GM12878 (cell line): ENCODE measurements at regions not wholly inside any gene's neighbourhood (a gene's known extent, or its start where the extent isn't known, plus 50 kb on each side); places are given as distances from the start of the nearest gene placed in this dataset.

Experiments used
- ATAC-seq: fragments of 200-7000 bp; cut with Tn5 transposase; 3 replicates; pipeline ENCODE4 v1.9.1; 2020; ENCODE audit warnings: mild to moderate bottlenecking, moderate library complexity
- BruUV-seq: library from RNA; stranded (reverse); fragments of 400-500 nt; replicated peaks from 2 replicates; lab custom pipeline; 2021; lab: Mats Ljungman, UMichigan
- CTCF ChIA-PET: fragments of 300-600 bp; sonication (Branson Sonifier 250); formaldehyde crosslinking; extraction: SDS; loops from one replicate; lab custom pipeline; 2021; ENCODE audit warnings: inconsistent platforms; lab: Yijun Ruan, JAX
- POLR2A ChIA-PET: fragments of 350-600 bp; formaldehyde crosslinking; extraction: SDS; loops from one replicate; lab custom pipeline; 2021; ENCODE audit warnings: inconsistent platforms; lab: Charles Lee
- RAD21 ChIA-PET: fragments of 300-600 bp; sonication (Branson Sonifier 250); formaldehyde crosslinking; loops from one replicate; lab custom pipeline; 2023; ENCODE audit warnings: antibody characterized with exemption; ENCODE audit not compliant: unreplicated experiment; lab: Charles Lee
- SMC1A ChIA-PET: fragments of 300-600 bp; sonication (Branson Sonifier 250); formaldehyde crosslinking; loops from one replicate; lab custom pipeline; 2023; ENCODE audit not compliant: unreplicated experiment, uncharacterized antibody; lab: Charles Lee
- DNase-seq: peaks from one replicate; pipeline ENCODE4 v3.0.0-alpha.2; 2011; ENCODE audit warnings: low read depth, low spot score
- FAIRE-seq: peaks from 3 replicates; lab custom pipeline; 2011; peaks lifted over from hg19 to GRCh38; lab: Jason Lieb, UNC
- H2AFZ ChIP-seq: 2 replicates; pipeline ENCODE4 v1.6.0; 2011; ENCODE audit warnings: low read depth, low read length, control low read depth; ENCODE audit not compliant: control insufficient read depth
- H3K27ac ChIP-seq: 2 replicates; pipeline ENCODE4 v1.5.1; 2011; ENCODE audit warnings: control low read depth; ENCODE audit not compliant: control insufficient read depth, insufficient read depth
- H3K27me3 ChIP-seq, 2 experiments: replicated peaks in 1 of 2; 2 replicates each; pipeline versions ENCODE4 v1.6.0 to v1.6.1; 2011; ENCODE audit warnings: low read length in 1 of 2; ENCODE audit not compliant: control insufficient read depth in 2 of 2, insufficient read depth in 2 of 2
- H3K36me3 ChIP-seq, 2 experiments: 2 replicates each; pipeline ENCODE4 v1.5.1; 2011; ENCODE audit warnings: low read length in 1 of 2; ENCODE audit not compliant: control insufficient read depth in 2 of 2, insufficient read depth in 2 of 2
- H3K4me1 ChIP-seq: 2 replicates; pipeline ENCODE4 v1.6.1; 2011; ENCODE audit warnings: mild to moderate bottlenecking, low read length, moderate library complexity, mixed read lengths; ENCODE audit not compliant: control insufficient read depth, insufficient read depth
- H3K4me2 ChIP-seq: 2 replicates; pipeline ENCODE4 v1.6.0; 2011; ENCODE audit warnings: control low read depth; ENCODE audit not compliant: control insufficient read depth, insufficient read depth
- H3K4me3 ChIP-seq: fragments of 200-600 bp; sonication (generic); 2 replicates; pipeline ENCODE4 v1.5.1; 2016
- H3K79me2 ChIP-seq: 2 replicates; pipeline ENCODE4 v1.6.0; 2011; ENCODE audit warnings: low read length; ENCODE audit not compliant: control insufficient read depth, insufficient read depth
- H3K9ac ChIP-seq: 2 replicates; pipeline ENCODE4 v1.8.0; 2011; ENCODE audit warnings: low read length, control low read depth, mixed read lengths; ENCODE audit not compliant: control insufficient read depth, insufficient read depth
- H3K9me3 ChIP-seq: replicated peaks from 3 replicates; pipeline ENCODE4 v1.5.1; 2011; ENCODE audit warnings: mild to moderate bottlenecking, low read length; ENCODE audit not compliant: control insufficient read depth, insufficient read depth
- H4K20me1 ChIP-seq: 2 replicates; pipeline ENCODE4 v1.6.0; 2011; ENCODE audit not compliant: control insufficient read depth, insufficient read depth
- ATF2 ChIP-seq: IDR thresholded peaks from 2 replicates; pipeline ENCODE4 v1.6.1; 2012; ENCODE audit warnings: low read length, inconsistent platforms
- ATF7 ChIP-seq: fragments of 450-650 bp; IDR thresholded peaks from 2 replicates; pipeline ENCODE4 v1.6.1; 2016; ENCODE audit warnings: low read depth, mild to moderate bottlenecking
- CHD2 ChIP-seq: IDR thresholded peaks from 2 replicates; pipeline ENCODE4 v1.6.1; 2011; ENCODE audit warnings: low read depth, low read length, improper control_type of control experiment, borderline replicate concordance
- CTCF ChIP-seq, 3 experiments: IDR thresholded peaks in 2 of 3; conservative IDR thresholded peaks in 1 of 3; 2 replicates each; pipeline ENCODE4 v1.5.1; 2011; ENCODE audit warnings: low read depth in 3 of 3, low read length in 3 of 3, mild to moderate bottlenecking in 3 of 3, control low read depth in 2 of 3, moderate library complexity in 2 of 3, inconsistent platforms in 1 of 3, mixed read lengths in 1 of 3; ENCODE audit not compliant: control insufficient read depth in 2 of 3, insufficient read depth in 1 of 3; ENCODE audit errors: extremely low read depth in 1 of 3
- KLF5 ChIP-seq: fragments of 450-650 bp; IDR thresholded peaks from 2 replicates; pipeline ENCODE4 v1.6.1; 2014; ENCODE audit warnings: mild to moderate bottlenecking; ENCODE audit not compliant: partially characterized antibody
- MTA3 ChIP-seq: IDR thresholded peaks from 2 replicates; pipeline ENCODE4 v1.6.1; 2012; ENCODE audit warnings: low read length, inconsistent platforms, borderline replicate concordance
- MXI1 ChIP-seq: fragments of 150-350 bp; IDR thresholded peaks from 2 replicates; pipeline ENCODE4 v1.6.1; 2011; ENCODE audit warnings: low read depth, mild to moderate bottlenecking, inconsistent platforms, low read length, improper control_type of control experiment
- PKNOX1 ChIP-seq: fragments of 450-650 bp; IDR thresholded peaks from 2 replicates; pipeline ENCODE4 v1.6.1; 2016; ENCODE audit warnings: mild to moderate bottlenecking
- RAD21 ChIP-seq: IDR thresholded peaks from 2 replicates; pipeline ENCODE4 v1.6.1; 2011; ENCODE audit warnings: mild to moderate bottlenecking, low read depth, low read length, moderate library complexity; ENCODE audit not compliant: insufficient read depth
- SREBF2 ChIP-seq: IDR thresholded peaks from 2 replicates; pipeline ENCODE4 v1.6.1; 2012; ENCODE audit warnings: mild to moderate bottlenecking, low read length
- STAT1 ChIP-seq: fragments of 450-650 bp; conservative IDR thresholded peaks from 2 replicates; pipeline ENCODE4 v1.6.1; 2014; ENCODE audit warnings: antibody characterized with exemption, mild to moderate bottlenecking
- TCF3 ChIP-seq: IDR thresholded peaks from 2 replicates; pipeline ENCODE4 v1.6.1; 2012; ENCODE audit warnings: low read depth, mild to moderate bottlenecking, low read length, borderline replicate concordance; ENCODE audit not compliant: insufficient read depth
- ZNF207 ChIP-seq: fragments of 450-650 bp; IDR thresholded peaks from 2 replicates; pipeline ENCODE4 v1.6.1; 2014; ENCODE audit warnings: antibody characterized with exemption, mild to moderate bottlenecking, borderline replicate concordance
- ZSCAN29 ChIP-seq: fragments of 450-650 bp; IDR thresholded peaks from 2 replicates; pipeline ENCODE4 v1.6.1; 2017; ENCODE audit warnings: mild to moderate bottlenecking, moderate library complexity
- ZZZ3 ChIP-seq: IDR thresholded peaks from 2 replicates; pipeline ENCODE4 v1.6.1; 2011; ENCODE audit warnings: low read depth; ENCODE audit not compliant: control insufficient read depth, insufficient read length
- WGBS: methylation state at CpG from one replicate; pipeline ENCODE4 v1.1.6; 2016; ENCODE audit warnings: low lambda C conversion rate; ENCODE audit not compliant: insufficient replicate concordance, insufficient coverage; ENCODE audit errors: missing lambda C conversion rate; 5-methylcytosine and 5-hydroxymethylcytosine counted together
- in situ Hi-C: fragments of 300-500 bp; cut with MboI; formaldehyde crosslinking; loops from 9 replicates; pipeline ENCODE4 v1.14.3; 2018; ENCODE audit warnings: mixed read lengths
- intact Hi-C: fragments of 100-400 bp; cut with micrococcal nuclease; formaldehyde crosslinking; loops from one replicate; pipeline ENCODE4 v1.14.2; 2022; ENCODE audit not compliant: unreplicated experiment

- 6% methylated on average over 6 of the region's 6 CpGs for WGBS
- ChIA-PET POLR2A (no interaction called here), RAD21 (no interaction called here), SMC1A (no interaction called here), CTCF (no interaction called here)
- ATAC-seq (no peak), DNase-seq (no peak), FAIRE-seq (no peak)
- intact Hi-C loops: no loop called here
- H3K4me1 ChIP-seq: no peaks in the 10 kb centered on the region
- no peaks in the 10 kb centered on the region for H3K36me3 ChIP-seq
- no peaks in the 10 kb centered on the region for H4K20me1 ChIP-seq
- no peak overlapping the region for H3K27ac ChIP-seq
- H2AFZ ChIP-seq: no peak overlapping the region
- peak; percentile 13 to 45 (median 42); a peak in 4 of 6 replicates for TF ChIP-seq CTCF (IDR thresholded peaks at IDR 0.05 in 2 of 3, conservative IDR thresholded peaks at IDR 0.05 in 1 of 3; ENCODE audit: control insufficient read depth in 2 of 3, extremely low read depth in 1 of 3, insufficient read depth in 1 of 3, low read depth in 3 of 3, low read length in 3 of 3)
- TF ChIP-seq TCF3: no peak
- TF ChIP-seq RAD21: 0 out of 2 replicates have a peak, but pooled peaks have one; percentile 10
- H3K27me3 ChIP-seq: no peaks in the 10 kb centered on the region
- in situ Hi-C loops: no loop called here
- no peaks in the 10 kb centered on the region for H3K79me2 ChIP-seq
- BruUV-seq: no TSS peak
- no peak overlapping the region for H3K4me3 ChIP-seq
- H3K4me2 ChIP-seq: no peak overlapping the region
- H3K9me3 ChIP-seq: no peaks in the 10 kb centered on the region
- no peak overlapping the region for H3K9ac ChIP-seq
Measured at GRCh38 chr10:130341356-130341755, 205.2 kb downstream of the GLRX3 start.

- in situ Hi-C loops: no loop called here
- no peak overlapping the region for H3K4me3 ChIP-seq
- DNase-seq: no peak
- no peak for TF ChIP-seq STAT1
- TF ChIP-seq ZZZ3: no peak
- TF ChIP-seq SREBF2: no peak
- no peak for TF ChIP-seq ATF2
- no peak for TF ChIP-seq MXI1
- no peak for TF ChIP-seq KLF5
- TF ChIP-seq MTA3: no peak
- TF ChIP-seq RAD21: no peak
- TF ChIP-seq ATF7: no peak
- no peak for TF ChIP-seq PKNOX1
- TF ChIP-seq ZNF207: no peak
- no peak for TF ChIP-seq CHD2
- TF ChIP-seq ZSCAN29: no peak
- TF ChIP-seq, all 136 proteins: peak for 0
- intact Hi-C loops: no loop called here
- ChIA-PET RAD21 (no interaction called here), CTCF (no interaction called here), SMC1A (no interaction called here), POLR2A (no interaction called here)
- no peak for ATAC-seq
- Histone ChIP-seq H3K36me3 (no peaks in the 10 kb centered on the region), H3K4me2 (no peak overlapping the region), H4K20me1 (no peaks in the 10 kb centered on the region), H3K9ac (no peak overlapping the region), H2AFZ (no peak overlapping the region), H3K4me1 (no peaks in the 10 kb centered on the region), H3K27ac (no peak overlapping the region), H3K79me2 (no peaks in the 10 kb centered on the region), H3K9me3 (no peaks in the 10 kb centered on the region), H3K27me3 (no peaks in the 10 kb centered on the region)
- 0% methylated on average over 1 of the region's 1 CpG for WGBS
- FAIRE-seq: no peak
- BruUV-seq: no TSS peak
Measured at GRCh38 chr10:130345728-130346127, 209.5 kb downstream of the GLRX3 start.
